Mammary epithelial cell (primary cell): ENCODE measurements at regions not wholly inside any gene's neighbourhood (a gene's known extent, or its start where the extent isn't known, plus 50 kb on each side); places are given as distances from the start of the nearest gene placed in this dataset.

ENCODE experiments used
- EZH2 ChIP-seq: IDR thresholded peaks from 2 replicates; pipeline ENCODE4 v1.6.1; 2012; ENCODE audit warnings: low read length, inconsistent platforms, borderline replicate concordance
- TF ChIP-seq, protein P1 (sequence below), 2 donors: IDR thresholded peaks in 1 of 2; conservative IDR thresholded peaks in 1 of 2; 2 replicates each; pipeline ENCODE4 v1.5.1; 2011 to 2012; ENCODE audit warnings: inconsistent platforms in 2 of 2, low read length in 2 of 2, mild to moderate bottlenecking in 2 of 2, control low read depth in 1 of 2, low read depth in 1 of 2; ENCODE audit not compliant: insufficient read depth in 1 of 2; ENCODE audit errors: extremely low read depth in 1 of 2

DNA sequence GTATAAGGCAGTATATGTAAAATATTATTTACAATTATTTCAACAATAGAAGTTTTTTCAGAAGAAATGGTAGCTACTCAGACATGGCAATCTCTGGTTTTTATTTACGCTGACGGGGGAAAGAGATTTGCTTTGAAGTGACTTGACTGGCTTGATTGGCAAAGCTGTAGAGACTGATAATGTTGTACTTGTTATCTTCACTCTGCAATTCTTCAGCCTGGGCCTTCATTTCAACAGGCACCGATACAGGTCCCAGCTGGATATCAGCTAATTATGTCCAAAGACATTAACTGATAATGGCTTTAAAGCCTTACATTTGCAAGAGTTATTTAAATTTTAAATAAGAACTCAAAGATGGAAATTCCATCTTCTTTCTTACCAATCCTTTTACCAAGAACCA lies 151.4 kb upstream of the HS3ST3A1 start:
- no peak for TF ChIP-seq EZH2
- TF ChIP-seq, protein P1, sequence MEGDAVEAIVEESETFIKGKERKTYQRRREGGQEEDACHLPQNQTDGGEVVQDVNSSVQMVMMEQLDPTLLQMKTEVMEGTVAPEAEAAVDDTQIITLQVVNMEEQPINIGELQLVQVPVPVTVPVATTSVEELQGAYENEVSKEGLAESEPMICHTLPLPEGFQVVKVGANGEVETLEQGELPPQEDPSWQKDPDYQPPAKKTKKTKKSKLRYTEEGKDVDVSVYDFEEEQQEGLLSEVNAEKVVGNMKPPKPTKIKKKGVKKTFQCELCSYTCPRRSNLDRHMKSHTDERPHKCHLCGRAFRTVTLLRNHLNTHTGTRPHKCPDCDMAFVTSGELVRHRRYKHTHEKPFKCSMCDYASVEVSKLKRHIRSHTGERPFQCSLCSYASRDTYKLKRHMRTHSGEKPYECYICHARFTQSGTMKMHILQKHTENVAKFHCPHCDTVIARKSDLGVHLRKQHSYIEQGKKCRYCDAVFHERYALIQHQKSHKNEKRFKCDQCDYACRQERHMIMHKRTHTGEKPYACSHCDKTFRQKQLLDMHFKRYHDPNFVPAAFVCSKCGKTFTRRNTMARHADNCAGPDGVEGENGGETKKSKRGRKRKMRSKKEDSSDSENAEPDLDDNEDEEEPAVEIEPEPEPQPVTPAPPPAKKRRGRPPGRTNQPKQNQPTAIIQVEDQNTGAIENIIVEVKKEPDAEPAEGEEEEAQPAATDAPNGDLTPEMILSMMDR (conservative IDR thresholded peaks at IDR 0.05 in 1 of 2, IDR thresholded peaks at IDR 0.05 in 1 of 2; ENCODE audit: extremely low read depth in 1 of 2, insufficient read depth in 1 of 2, low read depth in 1 of 2, low read length in 2 of 2), result no peak
